Kidney (tissue), 13 donors: ENCODE measurements at regions not wholly inside any gene's neighbourhood (a gene's known extent, or its start where the extent isn't known, plus 50 kb on each side); places are given as distances from the start of the nearest gene placed in this dataset.

Source experiments
- DNase-seq, 5 donors: peaks; one replicate each; pipeline ENCODE4 v3.0.0-alpha.2; 2013 to 2020
- FAIRE-seq: peaks from 2 replicates; lab custom pipeline; 2012; peaks lifted over from hg19 to GRCh38; lab: Jason Lieb, UNC
- H3K27ac ChIP-seq, 2 donors: one replicate each; pipeline ENCODE4 v1.7.0; 2013; ENCODE audit warnings: low read depth in 2 of 2, low read length in 2 of 2, inconsistent platforms in 1 of 2
- H3K27me3 ChIP-seq: one replicate; pipeline ENCODE4 v1.7.1; 2013; ENCODE audit warnings: low read length, inconsistent platforms; ENCODE audit not compliant: control insufficient read depth, insufficient read depth
- H3K36me3 ChIP-seq, 3 donors: one replicate each; pipeline versions ENCODE4 v1.7.0 to v1.7.1; 2013; ENCODE audit warnings: low read length in 3 of 3, control low read depth in 1 of 3, inconsistent platforms in 1 of 3; ENCODE audit not compliant: insufficient read depth in 3 of 3, control insufficient read depth in 2 of 3
- H3K4me1 ChIP-seq, 3 donors: one replicate each; pipeline versions ENCODE4 v1.7.0 to v1.7.1; 2013; ENCODE audit warnings: low read length in 3 of 3, inconsistent platforms in 1 of 3, low read depth in 1 of 3; ENCODE audit not compliant: control insufficient read depth in 2 of 3, insufficient read depth in 2 of 3
- H3K4me3 ChIP-seq, 3 donors: one replicate each; pipeline versions ENCODE4 v1.7.0 to v1.8.1; 2013; ENCODE audit warnings: low read length in 3 of 3, control low read depth in 1 of 3, inconsistent platforms in 1 of 3
- H3K9ac ChIP-seq, 3 donors: one replicate each; pipeline versions ENCODE4 v1.7.0 to v1.7.1; 2013; ENCODE audit warnings: low read length in 3 of 3, control low read depth in 1 of 3, inconsistent platforms in 1 of 3
- H3K9me3 ChIP-seq, 3 donors: one replicate each; pipeline versions ENCODE4 v1.7.0 to v1.7.1; 2013; ENCODE audit warnings: low read length in 3 of 3, control low read depth in 1 of 3, inconsistent platforms in 1 of 3; ENCODE audit not compliant: control insufficient read depth in 2 of 3, insufficient read depth in 1 of 3
- intact Hi-C: fragments of 100-400 bp; cut with DNase I; formaldehyde crosslinking; loops from one replicate; pipeline ENCODE4 v1.11.1; 2022
- TF ChIP-seq, protein P1 (sequence below): IDR thresholded peaks from 3 replicates; pipeline ENCODE4 v1.5.1; 2012; ENCODE audit warnings: mild to moderate bottlenecking, moderate library complexity, borderline replicate concordance; ENCODE audit not compliant: insufficient read depth; ENCODE audit errors: extremely low read depth
- donor health status: control.
- donor health status: control.
- donor health status: control.
- donor health status: control.
- donor health status: control.
- donor health status: DM: yes; HTN: yes; CAD: no.
- donor health status: Normal renal cell carcinoma (clear cell type).

DNA sequence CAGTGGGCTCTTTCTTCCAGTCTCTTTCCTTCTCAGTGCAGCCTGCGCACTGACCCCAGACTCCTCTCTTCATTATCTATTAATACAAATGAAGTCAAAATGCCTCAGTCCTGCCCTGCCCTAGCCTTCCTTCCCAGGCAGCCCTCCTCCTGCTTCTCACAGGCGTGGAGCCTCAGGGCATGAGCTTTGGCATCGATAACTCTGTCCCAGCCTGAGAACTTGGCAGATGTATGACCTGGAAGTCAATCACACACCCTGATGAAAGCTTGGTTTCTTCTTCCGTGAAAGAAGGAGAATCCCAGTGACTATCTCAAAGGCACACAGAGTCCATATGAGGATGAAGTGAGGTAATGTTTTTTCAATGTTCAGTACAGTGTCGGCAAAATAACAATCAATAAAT is 600.7 kb upstream of the ID2 start:
- FAIRE-seq (no peak), DNase-seq (no peak)
- Histone ChIP-seq H3K4me1 (no peaks in the 10 kb centered on the region), H3K9me3 (no peaks in the 10 kb centered on the region), H3K4me3 (no peak overlapping the region), H3K36me3 (no peaks in the 10 kb centered on the region), H3K27ac (no peak overlapping the region), H3K9ac (no peak overlapping the region), H3K27me3 (no peaks in the 10 kb centered on the region)
- intact Hi-C loops = no loop called here
- TF ChIP-seq, protein P1, sequence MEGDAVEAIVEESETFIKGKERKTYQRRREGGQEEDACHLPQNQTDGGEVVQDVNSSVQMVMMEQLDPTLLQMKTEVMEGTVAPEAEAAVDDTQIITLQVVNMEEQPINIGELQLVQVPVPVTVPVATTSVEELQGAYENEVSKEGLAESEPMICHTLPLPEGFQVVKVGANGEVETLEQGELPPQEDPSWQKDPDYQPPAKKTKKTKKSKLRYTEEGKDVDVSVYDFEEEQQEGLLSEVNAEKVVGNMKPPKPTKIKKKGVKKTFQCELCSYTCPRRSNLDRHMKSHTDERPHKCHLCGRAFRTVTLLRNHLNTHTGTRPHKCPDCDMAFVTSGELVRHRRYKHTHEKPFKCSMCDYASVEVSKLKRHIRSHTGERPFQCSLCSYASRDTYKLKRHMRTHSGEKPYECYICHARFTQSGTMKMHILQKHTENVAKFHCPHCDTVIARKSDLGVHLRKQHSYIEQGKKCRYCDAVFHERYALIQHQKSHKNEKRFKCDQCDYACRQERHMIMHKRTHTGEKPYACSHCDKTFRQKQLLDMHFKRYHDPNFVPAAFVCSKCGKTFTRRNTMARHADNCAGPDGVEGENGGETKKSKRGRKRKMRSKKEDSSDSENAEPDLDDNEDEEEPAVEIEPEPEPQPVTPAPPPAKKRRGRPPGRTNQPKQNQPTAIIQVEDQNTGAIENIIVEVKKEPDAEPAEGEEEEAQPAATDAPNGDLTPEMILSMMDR = no peak

DNA sequence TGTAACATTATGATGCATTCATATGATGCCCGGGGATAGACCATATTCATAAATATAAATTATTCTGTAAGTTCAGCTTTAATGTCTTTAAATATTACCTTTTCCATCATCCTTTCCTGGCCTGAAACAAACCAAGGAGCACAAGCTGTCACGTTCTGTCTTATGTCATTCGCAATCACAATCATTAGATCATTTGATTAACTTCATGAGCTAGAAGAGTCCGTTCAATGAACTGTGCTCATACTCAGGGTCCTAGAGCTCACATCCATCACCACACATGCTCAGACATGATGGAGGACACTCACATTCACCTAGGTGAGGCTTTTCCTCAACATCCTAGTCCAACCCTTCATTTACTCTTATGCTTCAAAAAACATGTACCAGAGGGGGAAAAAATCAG is 599.0 kb upstream of the ID2 start:
- Histone ChIP-seq H3K4me3 (no peak overlapping the region), H3K4me1 (no peaks in the 10 kb centered on the region), H3K9me3 (no peaks in the 10 kb centered on the region), H3K9ac (no peak overlapping the region), H3K27ac (no peak overlapping the region), H3K36me3 (no peaks in the 10 kb centered on the region), H3K27me3 (no peaks in the 10 kb centered on the region)
- DNase-seq (no peak), FAIRE-seq (no peak)
- intact Hi-C loops = no loop called here
- TF ChIP-seq, protein P1 = no peak

DNA sequence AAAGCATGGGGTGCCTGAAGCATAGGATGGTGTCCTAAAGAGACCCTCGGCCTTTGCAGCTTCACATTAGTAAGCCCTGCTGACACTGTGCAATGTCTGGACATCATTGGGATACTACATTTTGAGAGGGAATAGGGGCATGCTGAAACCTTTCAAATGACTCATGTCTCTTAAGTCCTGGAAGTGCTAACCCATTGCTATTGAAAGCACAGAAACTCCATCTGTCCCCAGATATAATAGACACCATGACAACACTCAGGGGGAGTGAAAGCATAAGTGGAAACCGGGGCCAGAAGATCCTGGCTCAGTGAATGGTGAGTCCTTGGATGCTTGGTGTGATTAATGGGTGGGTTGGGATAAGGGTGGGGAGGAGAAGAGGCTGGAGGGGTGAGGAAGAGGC is 595.5 kb upstream of the ID2 start:
- H3K4me3 ChIP-seq = no peak overlapping the region
- intact Hi-C loops = no loop called here
- no peak overlapping the region for H3K27ac ChIP-seq
- no peaks in the 10 kb centered on the region for H3K9me3 ChIP-seq
- TF ChIP-seq, protein P1 = no peak
- no peaks in the 10 kb centered on the region for H3K4me1 ChIP-seq
- H3K9ac ChIP-seq = no peak overlapping the region
- FAIRE-seq = no peak
- no peak for DNase-seq
- no peaks in the 10 kb centered on the region for H3K27me3 ChIP-seq
- H3K36me3 ChIP-seq = no peaks in the 10 kb centered on the region

DNA sequence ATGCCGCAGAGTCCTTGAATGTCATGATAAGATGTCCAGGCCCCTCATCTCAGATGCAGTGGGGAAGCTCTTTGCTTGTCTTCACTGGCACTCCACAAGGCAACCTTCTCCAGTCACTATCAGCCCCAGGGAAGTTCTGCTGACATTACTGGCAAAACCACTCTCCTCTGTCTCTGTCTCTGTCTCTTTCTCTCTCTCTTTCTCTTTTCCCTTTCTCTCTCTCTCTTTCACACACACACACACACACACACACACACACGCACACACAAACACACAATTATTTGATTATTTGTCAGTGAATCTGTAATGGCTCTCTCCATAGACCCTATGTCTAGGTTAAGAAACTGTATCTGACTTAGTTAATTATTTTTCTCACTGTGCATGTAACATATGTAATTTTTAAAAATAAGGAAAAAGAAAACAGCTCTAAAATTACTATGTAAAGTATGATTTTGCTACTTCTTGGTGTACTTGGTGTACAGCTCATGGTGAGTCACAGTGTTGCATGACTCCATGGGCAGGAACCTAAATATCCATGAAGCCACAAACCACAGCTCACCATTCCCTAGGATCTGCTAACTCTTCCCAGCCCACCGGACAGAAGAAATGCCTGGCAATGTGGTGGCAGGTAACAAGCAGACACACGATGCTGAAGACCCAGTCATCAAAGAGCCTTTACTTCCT is 594.9 kb upstream of the ID2 start:
- H3K9ac ChIP-seq = no peak overlapping the region
- no peak for DNase-seq
- no peak overlapping the region for H3K27ac ChIP-seq
- H3K27me3 ChIP-seq = no peaks in the 10 kb centered on the region
- TF ChIP-seq, protein P1 = no peak
- no peaks in the 10 kb centered on the region for H3K9me3 ChIP-seq
- intact Hi-C loops = no loop called here
- no peak overlapping the region for H3K4me3 ChIP-seq
- H3K36me3 ChIP-seq = no peaks in the 10 kb centered on the region
- no peak for FAIRE-seq
- no peaks in the 10 kb centered on the region for H3K4me1 ChIP-seq
